ENCODE measurements at regions not wholly inside any gene's neighbourhood (a gene's known extent, or its start where the extent isn't known, plus 50 kb on each side); places are given as distances from the start of the nearest gene placed in this dataset.

DNA sequence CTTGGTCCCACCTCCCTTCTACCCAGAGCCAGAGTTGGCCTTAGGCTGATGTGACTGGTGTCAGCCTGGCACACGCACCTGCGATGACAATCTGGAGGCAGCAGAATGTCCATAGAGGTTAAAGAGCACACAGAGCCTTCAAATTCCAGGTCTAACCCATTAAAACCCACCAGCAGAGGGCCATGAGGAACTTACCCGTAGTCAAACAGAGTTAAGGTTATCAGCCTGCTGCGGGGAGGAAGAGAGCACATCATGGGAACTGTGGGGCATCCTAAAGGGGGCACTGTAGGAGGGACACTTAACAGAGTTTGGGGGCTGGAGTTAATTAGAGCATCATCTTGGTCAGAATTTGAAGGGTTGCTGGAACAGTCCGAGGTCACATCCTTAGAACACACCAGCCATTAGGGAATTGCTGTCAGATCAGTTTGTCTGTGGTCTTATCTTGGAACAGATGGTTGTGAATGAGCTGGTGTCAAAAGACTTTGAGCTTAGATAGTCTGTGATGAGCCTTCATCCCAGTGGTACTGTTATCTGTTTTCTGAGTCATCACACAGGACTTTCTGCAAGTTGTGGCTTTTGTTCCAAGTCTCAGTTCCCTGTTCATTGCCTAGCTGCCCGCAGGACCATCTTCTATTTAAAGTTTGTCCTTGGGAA, 248.6 kb downstream of the LOXHD1 start:
- ChIA-PET POLR2A (no interaction called here), CTCF (interaction anchor here (0.7 to 1.5 kb wide), 4 partner anchors 10 to 74 kb away, joined by 3 to 4 read pairs (median 3); no protein-coding TSS in a partner anchor)
- no peaks in the 10 kb centered on the region for H3K36me3 ChIP-seq (ENCODE audit: control insufficient read depth in 4 of 4, insufficient read depth in 4 of 4, low read length in 3 of 4)
- peak; percentile 25 to 53 (median 42) for DNase-seq
- no peaks in the 10 kb centered on the region for H3K4me1 ChIP-seq (ENCODE audit: control extremely low read depth in 1 of 4, control insufficient read depth in 4 of 4, insufficient read depth in 4 of 4, low read length in 3 of 4)
- no peak overlapping the region for H3K4me3 ChIP-seq (ENCODE audit: control insufficient read depth in 1 of 7, extremely low read depth in 1 of 7, insufficient read depth in 4 of 7, low read depth in 2 of 7, low read length in 6 of 7)
- H3K27ac ChIP-seq (ENCODE audit: insufficient read depth in 1 of 2, low read depth in 1 of 2, low read length in 2 of 2, poor library complexity in 1 of 2, severe bottlenecking in 2 of 2): no peak overlapping the region
- no peaks in the 10 kb centered on the region for H3K9me3 ChIP-seq (ENCODE audit: control extremely low read depth in 1 of 5, control insufficient read depth in 4 of 5, insufficient read depth in 2 of 5, low read depth in 1 of 5, low read length in 4 of 5)
- 68% methylated on average over 6 of the region's 6 CpGs for WGBS (ENCODE audit: insufficient coverage)
- peaks cover 0 to 8% (median 0%) of the 10 kb centered on the region in 5 experiments for H3K27me3 ChIP-seq (replicated peaks in 2 of 5; ENCODE audit: control insufficient read depth in 4 of 5, insufficient read depth in 5 of 5, low read length in 4 of 5)

DNA sequence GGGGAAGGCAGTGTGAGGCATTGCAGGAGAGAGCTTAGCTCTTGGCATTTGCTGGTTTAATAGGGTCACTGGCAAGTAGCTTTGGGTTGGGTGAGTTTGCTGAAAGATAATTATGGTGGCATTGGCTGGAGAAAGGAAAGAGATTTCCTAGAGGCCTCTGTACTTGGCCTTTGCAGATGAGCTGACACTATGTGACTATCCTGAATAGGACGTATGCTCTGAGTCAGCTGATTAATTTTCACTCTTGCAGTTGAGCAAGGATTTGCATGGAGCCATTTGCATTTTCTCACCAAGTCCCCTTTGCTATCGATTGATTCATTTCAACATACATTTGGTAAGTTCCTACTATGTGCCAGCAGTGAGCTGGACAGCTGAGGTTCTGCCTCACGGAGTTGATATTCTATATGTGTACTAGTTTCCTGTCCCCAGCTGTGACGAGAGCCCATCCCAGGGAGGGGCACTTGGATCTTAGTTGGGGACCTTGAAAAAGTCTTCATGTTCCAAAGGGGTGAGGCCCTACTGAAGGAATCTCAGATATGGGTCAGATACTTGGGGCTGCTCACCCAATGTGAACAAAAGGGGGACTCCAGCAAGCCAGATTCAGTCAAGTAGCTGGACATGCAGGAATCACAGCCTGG, 245.7 kb downstream of the LOXHD1 start:
- CTCF ChIA-PET: interaction anchor here (0.9 to 1.1 kb wide), 3 partner anchors 9 to 24 kb away, joined by 3 to 6 read pairs (median 3); no protein-coding TSS in a partner anchor
- Histone ChIP-seq H3K27ac (ENCODE audit: insufficient read depth in 1 of 2, low read depth in 1 of 2, low read length in 2 of 2, poor library complexity in 1 of 2, severe bottlenecking in 2 of 2) (no peak overlapping the region), H3K9me3 (ENCODE audit: control extremely low read depth in 1 of 5, control insufficient read depth in 4 of 5, insufficient read depth in 2 of 5, low read depth in 1 of 5, low read length in 4 of 5) (no peaks in the 10 kb centered on the region), H3K36me3 (ENCODE audit: control insufficient read depth in 4 of 4, insufficient read depth in 4 of 4, low read length in 3 of 4) (no peaks in the 10 kb centered on the region), H3K4me1 (ENCODE audit: control extremely low read depth in 1 of 4, control insufficient read depth in 4 of 4, insufficient read depth in 4 of 4, low read length in 3 of 4) (no peaks in the 10 kb centered on the region), H3K27me3 (replicated peaks in 2 of 5; ENCODE audit: control insufficient read depth in 4 of 5, insufficient read depth in 5 of 5, low read length in 4 of 5) (peaks cover 0 to 8% (median 0%) of the 10 kb centered on the region in 5 experiments), H3K4me3 (ENCODE audit: control insufficient read depth in 1 of 7, extremely low read depth in 1 of 7, insufficient read depth in 4 of 7, low read depth in 2 of 7, low read length in 6 of 7) (no peak overlapping the region)
- 89% methylated on average over 3 of the region's 4 CpGs for WGBS (ENCODE audit: insufficient coverage)
- no peak for DNase-seq
- POLR2A ChIA-PET: interaction anchor here (0.6 kb wide), 1 partner anchor 109 kb away, joined by 3 read pairs; no protein-coding TSS in a partner anchor

DNA sequence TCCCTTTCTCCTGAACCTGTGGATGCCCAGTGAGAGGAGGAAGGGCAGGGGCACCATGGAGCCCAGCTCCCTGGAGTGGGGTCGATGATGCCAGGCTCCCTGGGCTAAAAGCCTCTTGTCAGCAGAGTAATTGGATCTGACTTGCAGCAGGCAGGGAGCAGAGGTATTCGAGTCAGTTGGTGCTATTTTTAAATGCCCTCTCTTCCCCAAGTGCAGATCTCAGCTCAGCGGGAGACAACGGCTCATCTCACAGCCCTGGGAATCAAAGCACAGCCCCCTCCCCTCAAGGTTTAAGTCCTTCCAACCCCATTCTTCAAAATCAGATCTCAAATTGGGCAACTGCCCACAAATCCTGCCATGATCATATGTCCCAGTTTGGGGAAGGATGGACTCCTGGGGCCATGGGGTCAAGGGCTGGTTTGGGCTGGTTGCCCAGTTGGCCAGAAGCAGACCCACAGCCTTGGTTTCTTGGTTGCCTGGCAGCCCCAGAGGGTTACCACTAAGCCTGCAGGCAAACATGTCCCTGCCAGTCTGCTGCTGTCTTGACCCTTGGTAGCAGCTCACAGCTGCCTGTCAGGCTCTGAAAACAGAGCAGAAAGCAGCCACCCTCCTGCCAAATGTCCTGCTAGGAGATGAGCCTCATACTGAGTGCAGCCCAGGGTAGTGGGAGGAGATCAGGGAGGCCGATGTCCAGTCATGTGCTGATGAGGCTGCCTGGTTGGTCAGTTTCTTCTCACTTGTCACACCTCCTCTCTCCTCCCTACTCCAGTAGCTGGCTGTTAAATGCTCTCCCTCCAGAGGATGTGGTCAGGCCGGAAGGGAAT, 244.9 kb downstream of the LOXHD1 start:
- ChIA-PET CTCF (interaction anchor here (0.9 to 1.1 kb wide), 3 partner anchors 9 to 25 kb away, joined by 3 to 6 read pairs (median 3); no protein-coding TSS in a partner anchor), POLR2A (interaction anchor here (0.6 kb wide), 1 partner anchor 110 kb away, joined by 3 read pairs; no protein-coding TSS in a partner anchor)
- Histone ChIP-seq H3K27ac (ENCODE audit: insufficient read depth in 1 of 2, low read depth in 1 of 2, low read length in 2 of 2, poor library complexity in 1 of 2, severe bottlenecking in 2 of 2) (no peak overlapping the region), H3K4me1 (ENCODE audit: control extremely low read depth in 1 of 4, control insufficient read depth in 4 of 4, insufficient read depth in 4 of 4, low read length in 3 of 4) (no peaks in the 10 kb centered on the region), H3K27me3 (replicated peaks in 2 of 5; ENCODE audit: control insufficient read depth in 4 of 5, insufficient read depth in 5 of 5, low read length in 4 of 5) (peaks cover 0 to 8% (median 0%) of the 10 kb centered on the region in 5 experiments), H3K36me3 (ENCODE audit: control insufficient read depth in 4 of 4, insufficient read depth in 4 of 4, low read length in 3 of 4) (no peaks in the 10 kb centered on the region), H3K9me3 (ENCODE audit: control extremely low read depth in 1 of 5, control insufficient read depth in 4 of 5, insufficient read depth in 2 of 5, low read depth in 1 of 5, low read length in 4 of 5) (no peaks in the 10 kb centered on the region), H3K4me3 (ENCODE audit: control insufficient read depth in 1 of 7, extremely low read depth in 1 of 7, insufficient read depth in 4 of 7, low read depth in 2 of 7, low read length in 6 of 7) (no peak overlapping the region)
- 61% methylated on average over 6 of the region's 6 CpGs for WGBS (ENCODE audit: insufficient coverage)
- DNase-seq: no peak

DNA sequence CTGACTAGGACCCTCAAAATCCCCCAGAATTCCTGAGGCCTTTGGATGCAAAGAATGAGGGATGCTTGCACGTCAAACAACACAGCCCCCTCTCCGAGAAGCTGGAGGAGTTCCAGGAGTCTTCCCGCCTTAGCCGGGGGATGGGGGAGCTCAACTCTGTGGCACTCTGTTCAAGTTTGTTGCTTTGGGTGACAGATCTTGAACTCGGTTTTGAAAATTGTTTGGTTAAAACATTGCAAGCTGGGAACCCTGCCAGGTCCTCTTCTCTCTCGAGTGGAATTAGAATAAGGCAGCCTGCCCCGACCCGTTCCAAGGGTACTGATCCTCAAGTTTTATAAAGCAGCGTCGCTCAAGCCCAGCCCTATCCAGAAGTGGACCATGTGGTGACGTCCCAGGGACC, 244.1 kb downstream of the LOXHD1 start:
- POLR2A ChIA-PET: no interaction called here
- no peak for DNase-seq
- Histone ChIP-seq H3K4me3 (ENCODE audit: control insufficient read depth in 1 of 7, extremely low read depth in 1 of 7, insufficient read depth in 4 of 7, low read depth in 2 of 7, low read length in 6 of 7) (no peak overlapping the region), H3K27ac (ENCODE audit: insufficient read depth in 1 of 2, low read depth in 1 of 2, low read length in 2 of 2, poor library complexity in 1 of 2, severe bottlenecking in 2 of 2) (no peak overlapping the region), H3K9me3 (ENCODE audit: control extremely low read depth in 1 of 5, control insufficient read depth in 4 of 5, insufficient read depth in 2 of 5, low read depth in 1 of 5, low read length in 4 of 5) (no peaks in the 10 kb centered on the region), H3K36me3 (ENCODE audit: control insufficient read depth in 4 of 4, insufficient read depth in 4 of 4, low read length in 3 of 4) (no peaks in the 10 kb centered on the region), H3K27me3 (replicated peaks in 2 of 5; ENCODE audit: control insufficient read depth in 4 of 5, insufficient read depth in 5 of 5, low read length in 4 of 5) (peaks cover 0 to 8% (median 0%) of the 10 kb centered on the region in 5 experiments), H3K4me1 (ENCODE audit: control extremely low read depth in 1 of 4, control insufficient read depth in 4 of 4, insufficient read depth in 4 of 4, low read length in 3 of 4) (no peaks in the 10 kb centered on the region)
- CTCF ChIA-PET: no interaction called here
- WGBS (ENCODE audit: insufficient coverage): 93% methylated on average over 9 of the region's 11 CpGs

DNA sequence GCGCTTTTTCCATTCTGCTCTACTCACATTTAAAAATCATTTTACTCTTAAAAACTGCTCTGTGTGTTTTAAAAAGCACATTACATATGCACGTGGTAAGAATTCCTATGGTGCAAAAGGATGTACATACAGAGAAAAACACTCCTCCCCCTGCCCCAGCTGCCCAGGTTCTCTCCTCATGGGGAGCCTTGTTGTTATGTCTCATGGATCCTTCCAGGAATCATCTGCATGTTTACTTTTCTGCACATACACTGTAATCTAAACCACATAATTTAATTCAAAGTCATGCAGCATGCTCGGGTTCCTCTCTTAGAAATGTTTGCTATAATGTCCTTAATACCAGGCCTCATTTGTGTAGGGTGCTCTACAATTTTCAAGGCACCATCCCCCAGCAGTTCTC, 243.3 kb downstream of the LOXHD1 start:
- ChIA-PET CTCF (no interaction called here), POLR2A (no interaction called here)
- H3K36me3 ChIP-seq (ENCODE audit: control insufficient read depth in 4 of 4, insufficient read depth in 4 of 4, low read length in 3 of 4): no peaks in the 10 kb centered on the region
- no peaks in the 10 kb centered on the region for H3K9me3 ChIP-seq (ENCODE audit: control extremely low read depth in 1 of 5, control insufficient read depth in 4 of 5, insufficient read depth in 2 of 5, low read depth in 1 of 5, low read length in 4 of 5)
- peaks cover 2 to 4% (median 3%) of the 10 kb centered on the region in 4 experiments for H3K4me1 ChIP-seq (ENCODE audit: control extremely low read depth in 1 of 4, control insufficient read depth in 4 of 4, insufficient read depth in 4 of 4, low read length in 3 of 4)
- no peak for DNase-seq
- peaks cover 0 to 8% (median 0%) of the 10 kb centered on the region in 5 experiments for H3K27me3 ChIP-seq (replicated peaks in 2 of 5; ENCODE audit: control insufficient read depth in 4 of 5, insufficient read depth in 5 of 5, low read length in 4 of 5)
- H3K4me3 ChIP-seq (ENCODE audit: control insufficient read depth in 1 of 7, extremely low read depth in 1 of 7, insufficient read depth in 4 of 7, low read depth in 2 of 7, low read length in 6 of 7): no peak overlapping the region
- 67% methylated on average over 2 of the region's 3 CpGs for WGBS (ENCODE audit: insufficient coverage)
- no peak overlapping the region for H3K27ac ChIP-seq (ENCODE audit: insufficient read depth in 1 of 2, low read depth in 1 of 2, low read length in 2 of 2, poor library complexity in 1 of 2, severe bottlenecking in 2 of 2)

DNA sequence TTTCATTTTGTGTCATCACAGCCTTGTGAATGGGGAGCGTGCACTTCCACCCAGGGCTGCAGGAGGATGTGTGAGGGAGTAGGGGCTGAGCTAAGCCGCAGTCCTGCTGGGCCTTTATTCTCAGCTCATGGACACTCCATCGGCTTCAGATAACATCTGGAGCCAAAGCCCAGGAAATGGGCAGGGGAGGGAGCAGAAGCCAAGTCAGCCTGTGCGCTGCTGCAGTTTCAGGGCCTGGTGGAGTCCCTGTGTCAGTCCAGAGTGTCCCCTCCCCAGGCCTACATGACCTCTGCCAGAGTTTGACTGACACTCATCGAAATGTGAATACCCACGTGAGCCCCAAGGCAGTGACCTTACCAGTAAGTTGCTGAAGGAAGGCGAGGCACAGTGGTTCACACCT, 242.2 kb downstream of the LOXHD1 start:
- ChIA-PET CTCF (no interaction called here), POLR2A (no interaction called here)
- Histone ChIP-seq H3K27ac (ENCODE audit: insufficient read depth in 1 of 2, low read depth in 1 of 2, low read length in 2 of 2, poor library complexity in 1 of 2, severe bottlenecking in 2 of 2) (no peak overlapping the region), H3K9me3 (ENCODE audit: control extremely low read depth in 1 of 5, control insufficient read depth in 4 of 5, insufficient read depth in 2 of 5, low read depth in 1 of 5, low read length in 4 of 5) (no peaks in the 10 kb centered on the region), H3K4me3 (ENCODE audit: control insufficient read depth in 1 of 7, extremely low read depth in 1 of 7, insufficient read depth in 4 of 7, low read depth in 2 of 7, low read length in 6 of 7) (no peak overlapping the region), H3K27me3 (replicated peaks in 2 of 5; ENCODE audit: control insufficient read depth in 4 of 5, insufficient read depth in 5 of 5, low read length in 4 of 5) (peaks cover 0 to 8% (median 0%) of the 10 kb centered on the region in 5 experiments), H3K36me3 (ENCODE audit: control insufficient read depth in 4 of 4, insufficient read depth in 4 of 4, low read length in 3 of 4) (no peaks in the 10 kb centered on the region), H3K4me1 (ENCODE audit: control extremely low read depth in 1 of 4, control insufficient read depth in 4 of 4, insufficient read depth in 4 of 4, low read length in 3 of 4) (peaks cover 4 to 12% (median 11%) of the 10 kb centered on the region in 4 experiments)
- whole genome bisulfite sequencing (ENCODE audit: insufficient coverage): 92% methylated on average over 6 of the region's 7 CpGs
- no peak for DNase-seq
